ENCODE measurements at regions not wholly inside any gene's neighbourhood (a gene's known extent, or its start where the extent isn't known, plus 50 kb on each side); places are given as distances from the start of the nearest gene placed in this dataset.

- no peak for DNase-seq (ENCODE audit: low spot score)
These were observed 436.9 kb upstream of the TGFBR2 start for GRCh38 chr3:30169487-30169886.

- DNase-seq (ENCODE audit: low spot score) = no peak
These were observed 435.5 kb upstream of the TGFBR2 start for GRCh38 chr3:30170681-30171438.

GRCh38 chr3:30174357-30174756 lies 432.0 kb upstream of the TGFBR2 start:
- no peak for DNase-seq (ENCODE audit: low spot score)

GRCh38 chr3:30180310-30181177 lies 425.9 kb upstream of the TGFBR2 start:
- DNase-seq (ENCODE audit: low spot score) = peak; percentile 25

GRCh38 chr3:30181178-30181465 lies 425.3 kb upstream of the TGFBR2 start:
- peak; percentile 21 for DNase-seq (ENCODE audit: low spot score)

- DNase-seq (ENCODE audit: low spot score) = peak; percentile 14
These were observed 424.8 kb upstream of the TGFBR2 start for GRCh38 chr3:30181581-30181980.

- DNase-seq (ENCODE audit: low spot score) = no peak
These were observed 423.0 kb upstream of the TGFBR2 start for GRCh38 chr3:30183421-30183820.

GRCh38 chr3:30184091-30184810 lies 422.1 kb upstream of the TGFBR2 start:
- DNase-seq (ENCODE audit: low spot score) = no peak

- DNase-seq (ENCODE audit: low spot score) = no peak
These were observed 420.5 kb upstream of the TGFBR2 start for GRCh38 chr3:30185872-30186271.

GRCh38 chr3:30186741-30187219 lies 419.6 kb upstream of the TGFBR2 start:
- no peak for DNase-seq (ENCODE audit: low spot score)

GRCh38 chr3:30187366-30187765 lies 419.0 kb upstream of the TGFBR2 start:
- DNase-seq (ENCODE audit: low spot score) = no peak

- no peak for DNase-seq (ENCODE audit: low spot score)
These were observed 417.7 kb upstream of the TGFBR2 start for GRCh38 chr3:30188713-30189112.

GRCh38 chr3:30189900-30190299 lies 416.5 kb upstream of the TGFBR2 start:
- DNase-seq (ENCODE audit: low spot score) = no peak

- DNase-seq (ENCODE audit: low spot score) = no peak
These were observed 412.8 kb upstream of the TGFBR2 start for GRCh38 chr3:30193625-30194044.

- DNase-seq (ENCODE audit: low spot score) = no peak
These were observed 411.0 kb upstream of the TGFBR2 start for GRCh38 chr3:30195352-30195751.

- no peak for DNase-seq (ENCODE audit: low spot score)
These were observed 408.2 kb upstream of the TGFBR2 start for GRCh38 chr3:30198162-30198561.

- DNase-seq (ENCODE audit: low spot score) = peak; percentile 50
These were observed 407.2 kb upstream of the TGFBR2 start for GRCh38 chr3:30199096-30199759.

- no peak for DNase-seq (ENCODE audit: low spot score)
These were observed 406.5 kb upstream of the TGFBR2 start for GRCh38 chr3:30199855-30200254.

GRCh38 chr3:30201715-30202114 lies 404.7 kb upstream of the TGFBR2 start:
- no peak for DNase-seq (ENCODE audit: low spot score)

GRCh38 chr3:30203301-30203700 lies 403.1 kb upstream of the TGFBR2 start:
- peak; percentile 34 for DNase-seq (ENCODE audit: low spot score)

- DNase-seq (ENCODE audit: low spot score) = no peak
These were observed 402.3 kb upstream of the TGFBR2 start for GRCh38 chr3:30204126-30204525.

- DNase-seq (ENCODE audit: low spot score) = no peak
These were observed 400.4 kb upstream of the TGFBR2 start for GRCh38 chr3:30206051-30206450.

Measured in AG20443 (cell line).